ENCODE measurements at regions not wholly inside any gene's neighbourhood (a gene's known extent, or its start where the extent isn't known, plus 50 kb on each side); places are given as distances from the start of the nearest gene placed in this dataset.

- no peak for TF ChIP-seq CTCF (IDR thresholded peaks at IDR 0.05)
- TF ChIP-seq EP300 (IDR thresholded peaks at IDR 0.05) = no peak
- no peak for TF ChIP-seq POLR2A (IDR thresholded peaks at IDR 0.05)
Observed at GRCh38 chr2:146817613-146818012, 1027.2 kb upstream of the ACVR2A start.

Measured in sigmoid colon (tissue), 4 donors.